ENCODE measurements at regions not wholly inside any gene's neighbourhood (a gene's known extent, or its start where the extent isn't known, plus 50 kb on each side); places are given as distances from the start of the nearest gene placed in this dataset.

DNA sequence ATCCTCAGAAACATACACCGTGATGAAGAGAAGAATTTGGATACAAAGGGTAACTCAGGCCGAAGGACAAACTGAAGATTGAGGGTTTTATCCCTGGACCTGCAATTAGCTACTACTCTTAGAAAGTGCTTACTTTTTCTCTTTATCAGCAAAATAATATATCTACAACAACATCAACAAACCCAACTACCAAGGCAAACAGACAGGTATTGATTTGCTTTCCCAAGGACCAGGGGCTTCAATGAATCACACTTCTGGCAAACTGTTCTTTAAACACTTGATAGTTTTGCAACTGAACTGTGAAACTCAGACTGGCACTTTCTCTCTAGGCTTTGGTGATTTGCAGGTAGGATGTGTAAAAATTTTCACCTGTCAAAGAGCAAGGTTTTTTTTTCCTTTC, 247.5 kb downstream of the SEC23A start:
- Histone ChIP-seq H3K23me2 (ENCODE audit: low read depth, low read length) (no peaks in the 10 kb centered on the region), H4K8ac (ENCODE audit: extremely low read depth, insufficient read depth, low read length) (no peak overlapping the region), H3K4me2 (ENCODE audit: insufficient read depth in 1 of 2, low read depth in 2 of 2, low read length in 2 of 2) (no peak overlapping the region), H3K18ac (ENCODE audit: extremely low read depth, low read length) (no peak overlapping the region), H3K36me3 (ENCODE audit: control insufficient read depth in 2 of 4, insufficient read depth in 4 of 4, low read length in 3 of 4) (no peaks in the 10 kb centered on the region), H3K27ac (ENCODE audit: low read depth, low read length) (no peak overlapping the region), H3K4me1 (replicated peaks in 1 of 4; ENCODE audit: control insufficient read depth in 3 of 4, insufficient read depth in 4 of 4, low read length in 3 of 4) (no peaks in the 10 kb centered on the region), H2AK5ac (ENCODE audit: low read depth, low read length) (no peak overlapping the region), H2BK20ac (ENCODE audit: low read length) (no peak overlapping the region), H2BK5ac (ENCODE audit: low read depth, low read length) (no peak overlapping the region), H4K20me1 (replicated peaks in 1 of 2; ENCODE audit: control insufficient read depth in 1 of 2, insufficient read depth in 2 of 2, low read length in 2 of 2) (no peaks in the 10 kb centered on the region), H3K14ac (ENCODE audit: insufficient read length) (no peak overlapping the region), H4K91ac (replicated peaks; ENCODE audit: insufficient read length, low read length) (no peak overlapping the region), H4K5ac (ENCODE audit: insufficient read length, low read depth, low read length) (no peak overlapping the region), H2BK12ac (ENCODE audit: low read depth, low read length) (no peak overlapping the region), H3K4me3 (ENCODE audit: extremely low read depth in 1 of 4, insufficient read depth in 2 of 4, low read depth in 3 of 4, low read length in 4 of 4) (no peak overlapping the region), H3K9ac (replicated peaks in 1 of 4; ENCODE audit: extremely low read depth in 1 of 4, low read depth in 3 of 4, low read length in 3 of 4) (no peak overlapping the region), H3K56ac (replicated peaks; ENCODE audit: insufficient read length, low read depth, low read length) (no peak overlapping the region), H3K79me2 (ENCODE audit: control insufficient read depth in 1 of 2, insufficient read depth in 2 of 2, low read length in 2 of 2) (no peaks in the 10 kb centered on the region), H3K23ac (ENCODE audit: insufficient read length) (no peak overlapping the region), H2BK120ac (replicated peaks; ENCODE audit: low read depth, low read length) (no peak overlapping the region), H3K9me3 (ENCODE audit: insufficient read depth in 2 of 2, low read depth in 1 of 2, low read length in 1 of 2) (no peaks in the 10 kb centered on the region), H3K79me1 (ENCODE audit: low read depth, low read length) (no peaks in the 10 kb centered on the region), H3K4ac (replicated peaks; ENCODE audit: insufficient read length, low read depth, low read length) (no peak overlapping the region), H2AFZ (ENCODE audit: low read length) (no peak overlapping the region), H2BK15ac (ENCODE audit: low read length) (no peak overlapping the region), H3K27me3 (replicated peaks in 1 of 4; ENCODE audit: control insufficient read depth in 3 of 4, extremely low read depth in 1 of 4, insufficient read depth in 3 of 4, low read length in 3 of 4) (no peaks in the 10 kb centered on the region)
- DNase-seq (ENCODE audit: low read depth in 1 of 2, low spot score in 2 of 2) (no peak), FAIRE-seq (no peak)
- ChIA-PET CTCF (ENCODE audit: partially characterized antibody) (interaction anchor here (2.0 kb wide), 1 partner anchor 12 kb away, joined by 7 read pairs; no protein-coding TSS in a partner anchor), POLR2A (ENCODE audit: partially characterized antibody) (no interaction called here)
- 96% methylated on average over 2 of the region's 2 CpGs; no CpG with 5 or more reads in 1 of the 2 experiments for WGBS, 2 experiments (ENCODE audit: extremely low coverage in 1 of 2, insufficient coverage in 1 of 2, insufficient read length in 1 of 2, insufficient replicate concordance in 2 of 2, low coverage in 1 of 2, low lambda C conversion rate in 2 of 2, missing lambda C conversion rate in 1 of 2)
- TF ChIP-seq CHD1 (IDR thresholded peaks at IDR 0.05; ENCODE audit: low read depth, low read length) (no peak), SRF (IDR thresholded peaks at IDR 0.05; ENCODE audit: low read depth, low read length) (no peak), BACH1 (IDR thresholded peaks at IDR 0.05; ENCODE audit: low read length) (no peak)

Data from H1 (cell line).